MM.1S (cell line): ENCODE measurements at regions not wholly inside any gene's neighbourhood (a gene's known extent, or its start where the extent isn't known, plus 50 kb on each side); places are given as distances from the start of the nearest gene placed in this dataset.

Source experiments
- DNase-seq: peaks from one replicate; pipeline ENCODE4 v3.0.0-alpha.2; 2015
- H2AFZ ChIP-seq: fragments of 300-600 bp; sonication (generic); 2 replicates; pipeline ENCODE4 v1.6.0; 2016; ENCODE audit warnings: antibody characterized with exemption, low read length
- H3F3A ChIP-seq: fragments of 300-600 bp; sonication (generic); 2 replicates; pipeline ENCODE4 v1.6.1; 2016; ENCODE audit warnings: mild to moderate bottlenecking, antibody characterized with exemption, low read length, moderate library complexity, mixed read lengths; ENCODE audit not compliant: insufficient read depth
- H3K27ac ChIP-seq: fragments of 300-600 bp; sonication (generic); 2 replicates; pipeline ENCODE4 v1.5.1; 2016; ENCODE audit warnings: mild to moderate bottlenecking, low read length
- H3K27me3 ChIP-seq: fragments of 300-600 bp; sonication (generic); replicated peaks from 2 replicates; pipeline ENCODE4 v1.6.0; 2016; ENCODE audit warnings: low read length; ENCODE audit not compliant: insufficient read depth
- H3K36me3 ChIP-seq: fragments of 300-600 bp; sonication (generic); replicated peaks from 2 replicates; pipeline ENCODE4 v1.6.1; 2016; ENCODE audit warnings: mild to moderate bottlenecking, low read length, mixed read lengths; ENCODE audit not compliant: insufficient read depth
- H3K4me1 ChIP-seq: fragments of 300-600 bp; sonication (generic); 2 replicates; pipeline ENCODE4 v1.6.1; 2016; ENCODE audit warnings: low read length, mixed read lengths
- H3K4me2 ChIP-seq: fragments of 300-600 bp; sonication (generic); 2 replicates; pipeline ENCODE4 v1.6.0; 2016; ENCODE audit warnings: low read depth, low read length
- H3K4me3 ChIP-seq: fragments of 300-600 bp; sonication (generic); 2 replicates; pipeline ENCODE4 v1.5.1; 2016; ENCODE audit warnings: low read length, mixed read lengths
- H3K79me2 ChIP-seq: fragments of 300-600 bp; sonication (generic); 2 replicates; pipeline ENCODE4 v1.6.1; 2016; ENCODE audit warnings: mixed run types, low read length, mixed read lengths
- H3K9ac ChIP-seq: fragments of 300-600 bp; sonication (generic); 2 replicates; pipeline ENCODE4 v1.6.1; 2016; ENCODE audit warnings: low read length, mixed read lengths
- H3K9me2 ChIP-seq: fragments of 300-600 bp; sonication (generic); replicated peaks from 2 replicates; pipeline ENCODE4 v1.6.1; 2016; ENCODE audit warnings: mild to moderate bottlenecking, low read length, mixed read lengths; ENCODE audit not compliant: insufficient read depth
- H3K9me3 ChIP-seq: fragments of 300-600 bp; sonication (generic); replicated peaks from 2 replicates; pipeline ENCODE4 v1.6.1; 2016; ENCODE audit warnings: mild to moderate bottlenecking, low read length, mixed read lengths; ENCODE audit not compliant: insufficient read depth
- H4K20me1 ChIP-seq: fragments of 300-600 bp; sonication (generic); 2 replicates; pipeline ENCODE4 v1.6.1; 2016; ENCODE audit warnings: mild to moderate bottlenecking, low read length, moderate library complexity, mixed read lengths; ENCODE audit not compliant: insufficient read depth
- CTCF ChIP-seq: fragments of 300-600 bp; sonication (generic); IDR thresholded peaks from 2 replicates; pipeline ENCODE4 v1.5.1; 2016; ENCODE audit warnings: antibody characterized with exemption, low read length, mixed read lengths
- EZH2 ChIP-seq: fragments of 300-600 bp; sonication (generic); optimal IDR thresholded peaks from 2 replicates; pipeline ENCODE3; 2017; ENCODE audit warnings: low read depth, mild to moderate bottlenecking, antibody characterized with exemption, low read length, mixed read lengths
- EZH2phosphoT487 ChIP-seq: fragments of 300-600 bp; sonication (generic); IDR thresholded peaks from 2 replicates; pipeline ENCODE4 v1.6.1; 2018; ENCODE audit warnings: antibody characterized with exemption, low read length

- peaks cover 15% of the 10 kb centered on the region for H3F3A ChIP-seq
- H3K36me3 ChIP-seq = no peaks in the 10 kb centered on the region
- DNase-seq = no peak
- peaks cover 17% of the 10 kb centered on the region for H3K4me1 ChIP-seq
- H3K9me2 ChIP-seq = no peaks in the 10 kb centered on the region
- no peak overlapping the region for H3K9ac ChIP-seq
- no peak overlapping the region for H3K4me3 ChIP-seq
- no peak overlapping the region for H3K4me2 ChIP-seq
- TF ChIP-seq EZH2 = no peak
- no peak for TF ChIP-seq CTCF
- no peak for TF ChIP-seq EZH2phosphoT487
- H3K27ac ChIP-seq = no peak overlapping the region
- H3K27me3 ChIP-seq = no peaks in the 10 kb centered on the region
- H2AFZ ChIP-seq = no peak overlapping the region
- no peaks in the 10 kb centered on the region for H3K79me2 ChIP-seq
- no peaks in the 10 kb centered on the region for H3K9me3 ChIP-seq
- no peaks in the 10 kb centered on the region for H4K20me1 ChIP-seq
Measured at GRCh38 chr2:133810559-133810958, 242.3 kb upstream of the NCKAP5 start.

- peaks cover 9% of the 10 kb centered on the region for H3K4me1 ChIP-seq
- H3K27me3 ChIP-seq = no peaks in the 10 kb centered on the region
- no peak overlapping the region for H3K4me2 ChIP-seq
- H4K20me1 ChIP-seq = no peaks in the 10 kb centered on the region
- H3K27ac ChIP-seq = no peak overlapping the region
- TF ChIP-seq EZH2phosphoT487 = no peak
- no peak for TF ChIP-seq CTCF
- no peak for TF ChIP-seq EZH2
- H3K9me2 ChIP-seq = no peaks in the 10 kb centered on the region
- DNase-seq = no peak
- H2AFZ ChIP-seq = no peak overlapping the region
- no peaks in the 10 kb centered on the region for H3K79me2 ChIP-seq
- H3K36me3 ChIP-seq = no peaks in the 10 kb centered on the region
- H3K4me3 ChIP-seq = no peak overlapping the region
- no peak overlapping the region for H3K9ac ChIP-seq
- no peaks in the 10 kb centered on the region for H3K9me3 ChIP-seq
- H3F3A ChIP-seq = peaks cover 15% of the 10 kb centered on the region
Measured at GRCh38 chr2:133811409-133812125, 243.3 kb upstream of the NCKAP5 start.

GRCh38 chr2:133812826-133813617 is 244.8 kb upstream of the NCKAP5 start:
- H4K20me1 ChIP-seq = no peaks in the 10 kb centered on the region
- peaks cover 8% of the 10 kb centered on the region; the same call in 1 of the 2 replicates for H3K4me1 ChIP-seq
- no peak overlapping the region for H3K4me2 ChIP-seq
- H3K36me3 ChIP-seq = no peaks in the 10 kb centered on the region
- H3K27me3 ChIP-seq = no peaks in the 10 kb centered on the region
- H3K4me3 ChIP-seq = no peak overlapping the region
- no peaks in the 10 kb centered on the region for H3K79me2 ChIP-seq
- no peaks in the 10 kb centered on the region for H3K9me3 ChIP-seq
- no peaks in the 10 kb centered on the region for H3K9me2 ChIP-seq
- no peak for TF ChIP-seq EZH2phosphoT487
- TF ChIP-seq CTCF = no peak
- no peak overlapping the region for H2AFZ ChIP-seq
- H3K9ac ChIP-seq = no peak overlapping the region
- H3K27ac ChIP-seq = no peak overlapping the region
- H3F3A ChIP-seq = peaks cover 15% of the 10 kb centered on the region
- no peak for DNase-seq
